ENCODE measurements at regions not wholly inside any gene's neighbourhood (a gene's known extent, or its start where the extent isn't known, plus 50 kb on each side); places are given as distances from the start of the nearest gene placed in this dataset.

DNA sequence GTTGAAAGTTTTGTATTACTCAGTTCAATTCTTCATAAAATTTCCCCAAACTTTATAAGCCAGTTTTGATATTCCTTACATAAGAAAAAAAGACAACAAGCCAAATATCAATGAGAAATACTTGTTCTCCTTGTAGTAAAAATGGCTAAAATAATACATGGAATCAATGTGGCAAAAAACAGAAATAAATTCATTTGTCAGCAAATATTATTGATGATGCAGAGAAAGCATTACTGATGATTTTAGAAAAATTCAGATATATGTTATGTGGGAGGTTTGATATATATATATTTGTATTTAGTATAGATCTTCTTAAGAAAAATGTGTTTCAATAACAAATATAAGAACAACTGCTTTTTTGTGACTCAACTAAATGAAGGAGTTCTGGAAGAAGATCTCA lies 127.0 kb upstream of the PUM3 start (continued):
- TF ChIP-seq, protein P1, sequence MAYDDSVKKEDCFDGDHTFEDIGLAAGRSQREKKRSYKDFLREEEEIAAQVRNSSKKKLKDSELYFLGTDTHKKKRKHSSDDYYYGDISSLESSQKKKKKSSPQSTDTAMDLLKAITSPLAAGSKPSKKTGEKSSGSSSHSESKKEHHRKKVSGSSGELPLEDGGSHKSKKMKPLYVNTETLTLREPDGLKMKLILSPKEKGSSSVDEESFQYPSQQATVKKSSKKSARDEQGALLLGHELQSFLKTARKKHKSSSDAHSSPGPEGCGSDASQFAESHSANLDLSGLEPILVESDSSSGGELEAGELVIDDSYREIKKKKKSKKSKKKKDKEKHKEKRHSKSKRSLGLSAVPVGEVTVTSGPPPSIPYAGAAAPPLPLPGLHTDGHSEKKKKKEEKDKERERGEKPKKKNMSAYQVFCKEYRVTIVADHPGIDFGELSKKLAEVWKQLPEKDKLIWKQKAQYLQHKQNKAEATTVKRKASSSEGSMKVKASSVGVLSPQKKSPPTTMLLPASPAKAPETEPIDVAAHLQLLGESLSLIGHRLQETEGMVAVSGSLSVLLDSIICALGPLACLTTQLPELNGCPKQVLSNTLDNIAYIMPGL (CRISPR knock-in tag; IDR thresholded peaks at IDR 0.05), result no peak
- no peak for TF ChIP-seq ZNF396 (CRISPR knock-in tag; IDR thresholded peaks at IDR 0.05; ENCODE audit: borderline replicate concordance)
- TF ChIP-seq, protein P2, sequence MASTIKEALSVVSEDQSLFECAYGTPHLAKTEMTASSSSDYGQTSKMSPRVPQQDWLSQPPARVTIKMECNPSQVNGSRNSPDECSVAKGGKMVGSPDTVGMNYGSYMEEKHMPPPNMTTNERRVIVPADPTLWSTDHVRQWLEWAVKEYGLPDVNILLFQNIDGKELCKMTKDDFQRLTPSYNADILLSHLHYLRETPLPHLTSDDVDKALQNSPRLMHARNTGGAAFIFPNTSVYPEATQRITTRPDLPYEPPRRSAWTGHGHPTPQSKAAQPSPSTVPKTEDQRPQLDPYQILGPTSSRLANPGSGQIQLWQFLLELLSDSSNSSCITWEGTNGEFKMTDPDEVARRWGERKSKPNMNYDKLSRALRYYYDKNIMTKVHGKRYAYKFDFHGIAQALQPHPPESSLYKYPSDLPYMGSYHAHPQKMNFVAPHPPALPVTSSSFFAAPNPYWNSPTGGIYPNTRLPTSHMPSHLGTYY (CRISPR knock-in tag; IDR thresholded peaks at IDR 0.05), result no peak

DNA sequence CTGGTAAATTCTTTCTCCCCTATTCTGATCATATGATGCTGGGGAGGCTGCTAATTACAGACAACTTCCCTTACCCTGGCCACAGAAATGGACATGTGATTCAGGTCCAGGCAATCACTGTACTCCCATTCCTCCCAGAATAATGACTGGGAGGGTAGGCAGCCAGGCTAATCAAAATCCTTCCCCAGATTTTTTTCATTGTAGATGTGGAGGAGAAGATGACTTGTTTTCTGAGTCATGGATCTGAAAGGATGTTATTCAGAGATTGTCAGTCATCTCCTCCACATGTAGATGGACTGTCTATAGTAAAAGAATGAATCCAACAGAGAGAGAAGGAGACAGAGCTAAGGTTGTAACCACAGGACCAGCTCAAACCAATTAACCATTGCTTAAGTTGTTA lies 123.9 kb upstream of the PUM3 start:
- H3K4me3 Mint-ChIP-seq, result no peak overlapping the region
- CTCF ChIA-PET, result no interaction called here
- peaks cover 7% of the 10 kb centered on the region; the same call in 1 of the 2 replicates for H3K9me3 Mint-ChIP-seq
- H3K27ac Mint-ChIP-seq, result no peak overlapping the region
- POLR2A ChIA-PET, result no interaction called here
- TF ChIP-seq ZBTB21 (CRISPR knock-in tag; IDR thresholded peaks at IDR 0.05; ENCODE audit: borderline replicate concordance), result no peak
- no peak for ATAC-seq
- no peaks in the 10 kb centered on the region for H3K36me3 Mint-ChIP-seq
- no peaks in the 10 kb centered on the region; the same call in 1 of the 2 replicates for H3K27me3 Mint-ChIP-seq (ENCODE audit: low read depth)
- peaks cover 7% of the 10 kb centered on the region; the same call in 1 of the 2 replicates for H3K4me1 Mint-ChIP-seq
- no peak for DNase-seq (ENCODE audit: low spot score)

DNA sequence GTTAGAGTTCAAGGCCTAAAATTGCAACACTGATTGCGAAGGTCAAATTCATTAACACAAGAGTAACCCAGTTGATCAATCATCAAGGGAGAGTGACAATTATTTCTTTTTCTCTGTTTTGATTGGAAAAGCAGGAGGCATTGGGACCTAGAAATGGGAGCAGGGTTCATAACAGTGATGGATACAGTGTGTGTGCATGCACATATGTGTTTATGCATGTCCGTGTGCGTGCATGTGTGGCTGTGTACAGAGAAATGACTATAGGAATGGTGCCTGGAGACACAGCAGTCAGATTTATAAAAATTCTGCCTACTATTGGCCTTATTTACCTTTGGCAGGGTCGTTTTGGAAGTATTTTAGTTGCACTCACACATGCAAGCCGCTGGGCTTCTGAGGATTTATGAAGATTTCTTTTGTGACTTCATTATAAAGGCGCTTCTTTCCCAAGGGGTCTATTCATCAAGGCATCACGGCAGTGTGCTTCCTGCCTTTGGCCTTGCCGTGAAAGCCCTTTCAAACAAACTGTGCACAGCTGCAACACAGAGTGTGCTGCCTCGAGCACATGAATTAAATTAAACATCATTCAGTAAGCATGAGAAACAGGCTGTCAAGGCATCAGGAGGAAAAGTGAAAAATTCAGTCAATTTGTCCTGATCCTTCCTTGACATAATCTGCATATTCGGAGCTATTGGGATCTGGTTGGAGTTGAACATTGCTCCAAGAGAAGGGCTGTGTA lies 122.8 kb upstream of the PUM3 start:
- DNase-seq (ENCODE audit: low spot score), result no peak
- no peak for ATAC-seq
- Mint-ChIP-seq H3K27ac (no peak overlapping the region), H3K4me3 (no peak overlapping the region), H3K27me3 (ENCODE audit: low read depth) (no peaks in the 10 kb centered on the region; the same call in 1 of the 2 replicates), H3K4me1 (peaks cover 7% of the 10 kb centered on the region; the same call in 1 of the 2 replicates), H3K9me3 (no peaks in the 10 kb centered on the region), H3K36me3 (no peaks in the 10 kb centered on the region)
- ChIA-PET POLR2A (no interaction called here), CTCF (interaction anchor here (0.5 to 1.0 kb wide), 2 partner anchors 11 to 258 kb away, joined by 3 read pairs; no protein-coding TSS in a partner anchor)
- TF ChIP-seq ZNF396 (CRISPR knock-in tag; IDR thresholded peaks at IDR 0.05; ENCODE audit: borderline replicate concordance) (no peak), NFE2L1 (CRISPR knock-in tag; IDR thresholded peaks at IDR 0.05) (no peak)

DNA sequence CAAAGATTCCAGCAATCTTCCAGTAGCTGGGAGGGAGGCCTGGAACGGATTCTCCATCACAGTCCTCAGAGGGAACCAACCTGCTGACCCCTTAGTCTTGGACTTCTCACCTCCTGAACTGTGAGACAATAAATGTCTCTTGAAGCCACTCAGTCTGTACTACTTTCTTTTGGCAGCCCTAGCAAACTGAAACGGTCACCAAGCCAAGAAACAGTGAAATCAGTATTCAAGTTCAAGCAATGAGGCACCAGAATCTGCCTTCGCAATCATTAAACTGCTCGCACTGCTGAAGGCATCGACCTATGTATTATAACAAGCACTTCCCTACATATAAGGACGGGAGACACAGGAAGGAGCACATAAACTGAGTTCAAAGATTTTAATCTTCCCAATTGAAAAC lies 120.6 kb upstream of the PUM3 start:
- CTCF ChIA-PET, result no interaction called here
- POLR2A ChIA-PET, result no interaction called here
- Mint-ChIP-seq H3K9me3 (no peaks in the 10 kb centered on the region), H3K27ac (no peak overlapping the region), H3K27me3 (ENCODE audit: low read depth) (no peaks in the 10 kb centered on the region), H3K4me1 (peaks cover 7% of the 10 kb centered on the region; the same call in 1 of the 2 replicates), H3K36me3 (no peaks in the 10 kb centered on the region), H3K4me3 (no peak overlapping the region)
- no peak for ATAC-seq
- no peak for DNase-seq (ENCODE audit: low spot score)
- TF ChIP-seq, protein P3, sequence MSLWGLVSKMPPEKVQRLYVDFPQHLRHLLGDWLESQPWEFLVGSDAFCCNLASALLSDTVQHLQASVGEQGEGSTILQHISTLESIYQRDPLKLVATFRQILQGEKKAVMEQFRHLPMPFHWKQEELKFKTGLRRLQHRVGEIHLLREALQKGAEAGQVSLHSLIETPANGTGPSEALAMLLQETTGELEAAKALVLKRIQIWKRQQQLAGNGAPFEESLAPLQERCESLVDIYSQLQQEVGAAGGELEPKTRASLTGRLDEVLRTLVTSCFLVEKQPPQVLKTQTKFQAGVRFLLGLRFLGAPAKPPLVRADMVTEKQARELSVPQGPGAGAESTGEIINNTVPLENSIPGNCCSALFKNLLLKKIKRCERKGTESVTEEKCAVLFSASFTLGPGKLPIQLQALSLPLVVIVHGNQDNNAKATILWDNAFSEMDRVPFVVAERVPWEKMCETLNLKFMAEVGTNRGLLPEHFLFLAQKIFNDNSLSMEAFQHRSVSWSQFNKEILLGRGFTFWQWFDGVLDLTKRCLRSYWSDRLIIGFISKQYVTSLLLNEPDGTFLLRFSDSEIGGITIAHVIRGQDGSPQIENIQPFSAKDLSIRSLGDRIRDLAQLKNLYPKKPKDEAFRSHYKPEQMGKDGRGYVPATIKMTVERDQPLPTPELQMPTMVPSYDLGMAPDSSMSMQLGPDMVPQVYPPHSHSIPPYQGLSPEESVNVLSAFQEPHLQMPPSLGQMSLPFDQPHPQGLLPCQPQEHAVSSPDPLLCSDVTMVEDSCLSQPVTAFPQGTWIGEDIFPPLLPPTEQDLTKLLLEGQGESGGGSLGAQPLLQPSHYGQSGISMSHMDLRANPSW (CRISPR knock-in tag; conservative IDR thresholded peaks at IDR 0.05; ENCODE audit: low read depth), result no peak
- TF ChIP-seq, protein P4, sequence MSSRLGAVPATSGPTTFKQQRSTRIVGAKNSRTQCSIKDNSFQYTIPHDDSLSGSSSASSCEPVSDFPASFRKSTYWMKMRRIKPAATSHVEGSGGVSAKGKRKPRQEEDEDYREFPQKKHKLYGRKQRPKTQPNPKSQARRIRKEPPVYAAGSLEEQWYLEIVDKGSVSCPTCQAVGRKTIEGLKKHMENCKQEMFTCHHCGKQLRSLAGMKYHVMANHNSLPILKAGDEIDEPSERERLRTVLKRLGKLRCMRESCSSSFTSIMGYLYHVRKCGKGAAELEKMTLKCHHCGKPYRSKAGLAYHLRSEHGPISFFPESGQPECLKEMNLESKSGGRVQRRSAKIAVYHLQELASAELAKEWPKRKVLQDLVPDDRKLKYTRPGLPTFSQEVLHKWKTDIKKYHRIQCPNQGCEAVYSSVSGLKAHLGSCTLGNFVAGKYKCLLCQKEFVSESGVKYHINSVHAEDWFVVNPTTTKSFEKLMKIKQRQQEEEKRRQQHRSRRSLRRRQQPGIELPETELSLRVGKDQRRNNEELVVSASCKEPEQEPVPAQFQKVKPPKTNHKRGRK (CRISPR knock-in tag; IDR thresholded peaks at IDR 0.05; ENCODE audit: borderline replicate concordance), result no peak
- TF ChIP-seq, protein P5, sequence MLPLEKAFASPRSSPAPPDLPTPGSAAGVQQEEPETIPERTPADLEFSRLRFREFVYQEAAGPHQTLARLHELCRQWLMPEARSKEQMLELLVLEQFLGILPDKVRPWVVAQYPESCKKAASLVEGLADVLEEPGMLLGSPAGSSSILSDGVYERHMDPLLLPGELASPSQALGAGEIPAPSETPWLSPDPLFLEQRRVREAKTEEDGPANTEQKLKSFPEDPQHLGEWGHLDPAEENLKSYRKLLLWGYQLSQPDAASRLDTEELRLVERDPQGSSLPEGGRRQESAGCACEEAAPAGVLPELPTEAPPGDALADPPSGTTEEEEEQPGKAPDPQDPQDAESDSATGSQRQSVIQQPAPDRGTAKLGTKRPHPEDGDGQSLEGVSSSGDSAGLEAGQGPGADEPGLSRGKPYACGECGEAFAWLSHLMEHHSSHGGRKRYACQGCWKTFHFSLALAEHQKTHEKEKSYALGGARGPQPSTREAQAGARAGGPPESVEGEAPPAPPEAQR (CRISPR knock-in tag; IDR thresholded peaks at IDR 0.05), result no peak
- TF ChIP-seq, protein P6, sequence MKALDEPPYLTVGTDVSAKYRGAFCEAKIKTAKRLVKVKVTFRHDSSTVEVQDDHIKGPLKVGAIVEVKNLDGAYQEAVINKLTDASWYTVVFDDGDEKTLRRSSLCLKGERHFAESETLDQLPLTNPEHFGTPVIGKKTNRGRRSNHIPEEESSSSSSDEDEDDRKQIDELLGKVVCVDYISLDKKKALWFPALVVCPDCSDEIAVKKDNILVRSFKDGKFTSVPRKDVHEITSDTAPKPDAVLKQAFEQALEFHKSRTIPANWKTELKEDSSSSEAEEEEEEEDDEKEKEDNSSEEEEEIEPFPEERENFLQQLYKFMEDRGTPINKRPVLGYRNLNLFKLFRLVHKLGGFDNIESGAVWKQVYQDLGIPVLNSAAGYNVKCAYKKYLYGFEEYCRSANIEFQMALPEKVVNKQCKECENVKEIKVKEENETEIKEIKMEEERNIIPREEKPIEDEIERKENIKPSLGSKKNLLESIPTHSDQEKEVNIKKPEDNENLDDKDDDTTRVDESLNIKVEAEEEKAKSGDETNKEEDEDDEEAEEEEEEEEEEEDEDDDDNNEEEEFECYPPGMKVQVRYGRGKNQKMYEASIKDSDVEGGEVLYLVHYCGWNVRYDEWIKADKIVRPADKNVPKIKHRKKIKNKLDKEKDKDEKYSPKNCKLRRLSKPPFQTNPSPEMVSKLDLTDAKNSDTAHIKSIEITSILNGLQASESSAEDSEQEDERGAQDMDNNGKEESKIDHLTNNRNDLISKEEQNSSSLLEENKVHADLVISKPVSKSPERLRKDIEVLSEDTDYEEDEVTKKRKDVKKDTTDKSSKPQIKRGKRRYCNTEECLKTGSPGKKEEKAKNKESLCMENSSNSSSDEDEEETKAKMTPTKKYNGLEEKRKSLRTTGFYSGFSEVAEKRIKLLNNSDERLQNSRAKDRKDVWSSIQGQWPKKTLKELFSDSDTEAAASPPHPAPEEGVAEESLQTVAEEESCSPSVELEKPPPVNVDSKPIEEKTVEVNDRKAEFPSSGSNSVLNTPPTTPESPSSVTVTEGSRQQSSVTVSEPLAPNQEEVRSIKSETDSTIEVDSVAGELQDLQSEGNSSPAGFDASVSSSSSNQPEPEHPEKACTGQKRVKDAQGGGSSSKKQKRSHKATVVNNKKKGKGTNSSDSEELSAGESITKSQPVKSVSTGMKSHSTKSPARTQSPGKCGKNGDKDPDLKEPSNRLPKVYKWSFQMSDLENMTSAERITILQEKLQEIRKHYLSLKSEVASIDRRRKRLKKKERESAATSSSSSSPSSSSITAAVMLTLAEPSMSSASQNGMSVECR (CRISPR knock-in tag; IDR thresholded peaks at IDR 0.05; ENCODE audit: borderline replicate concordance), result no peak
- TF ChIP-seq, protein P7, sequence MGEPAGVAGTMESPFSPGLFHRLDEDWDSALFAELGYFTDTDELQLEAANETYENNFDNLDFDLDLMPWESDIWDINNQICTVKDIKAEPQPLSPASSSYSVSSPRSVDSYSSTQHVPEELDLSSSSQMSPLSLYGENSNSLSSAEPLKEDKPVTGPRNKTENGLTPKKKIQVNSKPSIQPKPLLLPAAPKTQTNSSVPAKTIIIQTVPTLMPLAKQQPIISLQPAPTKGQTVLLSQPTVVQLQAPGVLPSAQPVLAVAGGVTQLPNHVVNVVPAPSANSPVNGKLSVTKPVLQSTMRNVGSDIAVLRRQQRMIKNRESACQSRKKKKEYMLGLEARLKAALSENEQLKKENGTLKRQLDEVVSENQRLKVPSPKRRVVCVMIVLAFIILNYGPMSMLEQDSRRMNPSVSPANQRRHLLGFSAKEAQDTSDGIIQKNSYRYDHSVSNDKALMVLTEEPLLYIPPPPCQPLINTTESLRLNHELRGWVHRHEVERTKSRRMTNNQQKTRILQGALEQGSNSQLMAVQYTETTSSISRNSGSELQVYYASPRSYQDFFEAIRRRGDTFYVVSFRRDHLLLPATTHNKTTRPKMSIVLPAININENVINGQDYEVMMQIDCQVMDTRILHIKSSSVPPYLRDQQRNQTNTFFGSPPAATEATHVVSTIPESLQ (CRISPR knock-in tag; IDR thresholded peaks at IDR 0.05), result no peak
- TF ChIP-seq NFYB (CRISPR knock-in tag; conservative IDR thresholded peaks at IDR 0.05; ENCODE audit: low read depth) (no peak), CBFB (CRISPR knock-in tag; IDR thresholded peaks at IDR 0.05; ENCODE audit: low read depth) (no peak)

Data from WTC11 (cell line).